DND-41 (cell line): ENCODE measurements at regions not wholly inside any gene's neighbourhood (a gene's known extent, or its start where the extent isn't known, plus 50 kb on each side); places are given as distances from the start of the nearest gene placed in this dataset.
"Not testable (repeated sequence)": the region's sequence is repeated elsewhere in the genome, so short reads cannot be mapped to it uniquely, and the experiment has no call there.

Experiments used
- ATAC-seq: fragments of 200-7000 bp; cut with Tn5 transposase; 3 replicates; pipeline ENCODE4 v1.9.1; 2021; ENCODE audit warnings: low read depth; ENCODE audit not compliant: insufficient read depth
- DNase-seq: peaks from one replicate; pipeline ENCODE4 v3.0.0-alpha.2; 2020
- H2AFZ ChIP-seq: 2 replicates; pipeline ENCODE4 v1.6.0; 2012; ENCODE audit warnings: low read depth, low read length
- H3K27ac ChIP-seq: 2 replicates; pipeline ENCODE4 v1.5.1; 2012; ENCODE audit warnings: low read length, inconsistent platforms
- H3K27me3 ChIP-seq: fragments of 200-600 bp; sonication (generic); 2 replicates; pipeline ENCODE4 v1.6.0; 2012; ENCODE audit warnings: low read length, mild to moderate bottlenecking, inconsistent platforms; ENCODE audit not compliant: insufficient read depth, poor library complexity
- H3K36me3 ChIP-seq: 2 replicates; pipeline ENCODE4 v1.5.1; 2012; ENCODE audit warnings: low read length, inconsistent platforms; ENCODE audit not compliant: insufficient read depth
- H3K4me1 ChIP-seq: 2 replicates; pipeline ENCODE4 v1.5.1; 2012; ENCODE audit warnings: mild to moderate bottlenecking, low read length; ENCODE audit not compliant: insufficient read depth
- H3K4me2 ChIP-seq: 2 replicates; pipeline ENCODE4 v1.6.0; 2012; ENCODE audit warnings: mild to moderate bottlenecking, moderate library complexity, low read length, inconsistent platforms; ENCODE audit not compliant: insufficient read depth
- H3K4me3 ChIP-seq, 2 experiments: fragments of 200-600 bp in 1 of 2; shearing (Covaris generic) in 1 of 2; 2 replicates each; pipeline ENCODE4 v1.5.1; 2012 to 2016; ENCODE audit warnings: inconsistent platforms in 2 of 2, low read length in 2 of 2, mild to moderate bottlenecking in 2 of 2, low read depth in 1 of 2, moderate library complexity in 1 of 2
- H3K79me2 ChIP-seq: 2 replicates; pipeline ENCODE4 v1.6.0; 2012; ENCODE audit warnings: low read length, inconsistent platforms; ENCODE audit not compliant: insufficient read depth
- H3K9ac ChIP-seq: 2 replicates; pipeline ENCODE4 v1.6.0; 2012; ENCODE audit warnings: low read depth, mild to moderate bottlenecking, inconsistent platforms, low read length, moderate library complexity
- H3K9me3 ChIP-seq: 2 replicates; pipeline ENCODE4 v1.5.1; 2012; ENCODE audit warnings: low read length, moderate library complexity, mild to moderate bottlenecking, inconsistent platforms; ENCODE audit not compliant: insufficient read depth, severe bottlenecking
- H4K20me1 ChIP-seq: 2 replicates; pipeline ENCODE4 v1.6.0; 2012; ENCODE audit warnings: low read length; ENCODE audit not compliant: insufficient read depth

DNA sequence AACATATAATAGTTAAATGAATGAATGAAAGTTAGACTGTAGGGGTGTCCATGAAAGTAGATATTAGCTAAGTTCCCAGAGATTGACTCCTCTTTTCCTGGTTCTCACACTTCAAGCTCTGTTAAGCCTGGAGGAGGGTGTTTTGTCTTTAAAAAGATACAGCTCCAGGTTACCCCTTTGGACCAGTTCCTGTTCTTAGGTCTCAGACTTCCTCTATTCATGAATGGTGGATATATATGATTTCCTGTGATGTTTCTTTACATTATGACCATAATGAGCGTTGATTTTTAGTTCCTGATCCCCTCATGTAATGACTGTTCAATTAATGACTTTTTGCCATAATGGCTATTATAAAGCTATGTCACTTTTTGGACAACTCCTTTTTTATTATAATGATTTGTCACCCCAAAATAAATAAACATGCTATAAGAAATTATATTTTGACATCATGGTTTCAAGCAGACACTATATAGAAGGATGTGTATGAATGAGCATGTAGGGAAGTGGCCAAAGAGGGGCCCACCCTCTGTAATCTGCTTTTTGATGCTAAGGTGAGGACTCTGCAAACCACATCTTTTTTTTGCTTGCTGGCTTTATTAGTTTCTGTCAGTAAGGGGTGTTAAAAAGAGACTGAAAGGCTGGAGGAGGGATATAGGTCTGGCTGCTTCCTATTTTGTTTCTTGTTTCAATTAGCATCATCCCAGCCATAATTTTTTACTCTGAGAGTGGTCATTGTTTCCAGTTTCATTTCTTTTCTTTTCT, 115.2 kb downstream of the FAM72B start:
- not testable (repeated sequence) for H3K4me3 ChIP-seq, DNase-seq, H3K79me2 ChIP-seq, H3K27ac ChIP-seq, H3K4me2 ChIP-seq, H3K9me3 ChIP-seq, H3K27me3 ChIP-seq, H3K9ac ChIP-seq, H4K20me1 ChIP-seq, H2AFZ ChIP-seq, H3K36me3 ChIP-seq, H3K4me1 ChIP-seq
- peak; percentile 55 for ATAC-seq

DNA sequence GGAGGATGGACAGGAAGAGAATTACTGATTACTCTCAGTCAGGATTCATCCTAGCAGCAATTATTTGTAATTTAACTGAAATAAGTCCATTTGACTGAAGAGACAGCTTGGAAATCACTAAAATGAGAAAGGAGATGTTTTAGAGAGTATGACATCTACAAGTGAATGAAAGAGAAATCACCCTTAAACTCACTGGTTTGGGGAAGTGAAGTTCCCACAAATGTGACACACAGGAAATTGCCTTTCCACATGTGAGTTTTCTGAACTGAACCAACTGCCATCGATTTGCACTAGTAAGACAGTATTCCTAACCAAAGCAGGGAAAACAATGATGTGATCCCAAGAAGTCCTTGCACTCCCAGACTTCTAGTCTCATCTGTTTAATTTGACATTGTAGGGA, 110.3 kb downstream of the FAM72B start:
- not testable (repeated sequence) for H3K9me3 ChIP-seq, H3K4me1 ChIP-seq, H3K9ac ChIP-seq, H3K27ac ChIP-seq, H3K4me3 ChIP-seq, DNase-seq, ATAC-seq, H3K4me2 ChIP-seq, H3K36me3 ChIP-seq, H4K20me1 ChIP-seq, H3K79me2 ChIP-seq, H3K27me3 ChIP-seq, H2AFZ ChIP-seq

DNA sequence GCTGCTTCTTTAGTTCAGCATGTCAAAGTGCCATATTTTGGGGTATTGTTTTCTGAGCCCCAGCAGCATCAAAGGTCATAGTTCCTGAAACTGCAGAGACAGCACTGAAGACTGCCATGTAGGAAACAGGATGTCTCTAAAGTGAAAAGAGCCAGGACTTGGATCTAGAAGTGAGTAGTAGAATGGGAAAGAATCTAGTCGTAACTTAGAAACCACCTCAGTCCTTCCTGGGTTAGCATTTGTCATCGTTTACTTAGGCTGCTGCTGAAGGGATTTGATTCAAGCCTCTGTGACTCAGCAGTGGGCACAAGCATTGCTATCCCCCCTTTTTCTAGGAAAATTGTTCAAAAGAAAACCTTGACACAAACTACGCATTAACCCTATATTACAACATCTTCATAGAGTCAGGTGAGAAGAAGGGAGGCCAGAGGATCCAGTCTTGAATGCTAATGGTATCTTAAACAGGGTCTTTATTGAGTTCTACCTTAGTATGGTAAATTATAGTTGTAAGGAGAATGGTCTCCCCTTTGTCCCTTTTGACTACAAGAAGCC, 108.8 kb downstream of the FAM72B start:
- not testable (repeated sequence) for H3K4me1 ChIP-seq, H3K27ac ChIP-seq, H3K4me3 ChIP-seq, H2AFZ ChIP-seq, ATAC-seq, H3K36me3 ChIP-seq, H3K9ac ChIP-seq, H3K27me3 ChIP-seq, H4K20me1 ChIP-seq, DNase-seq, H3K4me2 ChIP-seq, H3K79me2 ChIP-seq, H3K9me3 ChIP-seq

DNA sequence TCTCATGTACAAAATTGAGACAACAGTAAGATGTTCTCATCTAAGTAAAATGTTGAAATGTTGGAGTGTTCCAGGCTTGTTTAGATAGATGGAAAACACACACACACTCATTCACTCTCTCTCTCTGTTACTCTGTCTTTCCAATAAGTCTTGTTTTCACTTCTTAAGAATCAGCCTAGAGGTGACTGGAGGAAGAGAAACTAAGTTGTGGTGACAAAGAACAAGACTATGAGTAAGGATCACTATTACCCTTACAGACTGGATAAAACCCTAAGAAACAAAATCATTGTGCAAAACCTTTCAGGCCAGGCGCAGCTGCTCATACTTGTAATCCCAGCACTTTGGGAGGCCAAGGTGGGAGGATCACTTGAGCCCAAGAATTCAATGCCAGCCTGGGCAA, 107.5 kb downstream of the FAM72B start:
- not testable (repeated sequence) for H3K9me3 ChIP-seq, H3K4me1 ChIP-seq, H2AFZ ChIP-seq, H3K27ac ChIP-seq, H3K27me3 ChIP-seq, H3K9ac ChIP-seq, DNase-seq, H3K36me3 ChIP-seq, H3K4me2 ChIP-seq, H4K20me1 ChIP-seq, H3K79me2 ChIP-seq, H3K4me3 ChIP-seq
- peak; percentile 67 for ATAC-seq

DNA sequence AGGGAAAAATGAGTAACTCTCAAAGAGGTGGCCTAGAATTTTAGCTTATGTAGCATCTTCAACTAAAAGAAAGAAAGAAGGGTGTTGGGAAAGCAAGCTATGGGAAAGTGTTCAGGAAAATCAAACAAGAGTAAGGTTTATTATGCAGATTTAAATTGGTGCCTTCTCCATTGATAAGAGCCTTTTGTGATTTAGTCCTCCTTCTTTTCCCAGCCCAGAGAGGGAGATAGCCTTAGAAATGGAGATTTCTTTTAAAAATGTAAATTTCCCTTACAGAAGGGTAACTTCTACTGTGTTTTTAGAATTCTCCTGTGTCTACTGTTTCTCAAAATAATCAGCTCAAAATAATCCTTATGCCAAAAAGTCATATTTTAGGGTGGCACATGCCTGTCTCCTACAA, 104.5 kb downstream of the FAM72B start:
- not testable (repeated sequence) for DNase-seq, ATAC-seq, H3K27ac ChIP-seq, H4K20me1 ChIP-seq, H3K4me1 ChIP-seq, H3K9me3 ChIP-seq, H3K27me3 ChIP-seq, H3K9ac ChIP-seq, H3K4me3 ChIP-seq, H3K4me2 ChIP-seq, H3K79me2 ChIP-seq, H3K36me3 ChIP-seq, H2AFZ ChIP-seq

DNA sequence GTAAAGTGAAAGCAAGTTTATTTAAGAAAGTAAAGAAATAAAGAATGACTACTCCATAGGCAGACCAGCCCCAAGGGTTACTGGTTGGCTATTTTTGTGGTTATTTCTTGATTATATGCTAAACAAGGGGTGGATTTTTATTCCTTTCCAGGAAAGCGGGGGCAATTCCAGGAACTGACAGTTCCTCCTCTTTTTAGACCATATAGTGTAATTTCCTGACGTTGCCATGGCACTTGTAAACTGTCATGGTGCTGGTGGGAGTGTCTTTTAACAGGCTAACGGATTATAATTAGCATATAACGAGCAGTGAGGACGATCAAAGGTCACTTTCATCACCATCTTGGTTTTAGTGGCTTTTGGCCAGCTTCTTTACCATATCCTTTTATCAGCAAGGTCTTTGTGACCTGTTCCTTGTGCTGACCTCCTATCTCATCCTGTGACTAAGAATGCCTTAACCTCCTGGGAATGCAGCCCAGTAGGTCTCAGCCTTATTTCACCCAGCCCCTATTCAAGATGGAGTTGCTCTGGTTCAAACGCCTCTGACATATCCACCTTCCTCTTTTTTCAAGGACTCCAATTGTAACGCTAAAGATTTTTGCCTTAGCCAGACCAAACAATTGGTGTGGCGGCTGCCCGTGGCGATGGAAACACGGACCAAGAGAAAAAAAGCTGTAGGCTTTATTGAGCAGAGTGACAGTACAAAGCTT, 103.8 kb downstream of the FAM72B start:
- not testable (repeated sequence) for H4K20me1 ChIP-seq, DNase-seq, H3K27me3 ChIP-seq, H3K9me3 ChIP-seq, H3K4me3 ChIP-seq, H2AFZ ChIP-seq, H3K79me2 ChIP-seq, H3K4me2 ChIP-seq, H3K36me3 ChIP-seq, H3K9ac ChIP-seq, H3K4me1 ChIP-seq, ATAC-seq, H3K27ac ChIP-seq

DNA sequence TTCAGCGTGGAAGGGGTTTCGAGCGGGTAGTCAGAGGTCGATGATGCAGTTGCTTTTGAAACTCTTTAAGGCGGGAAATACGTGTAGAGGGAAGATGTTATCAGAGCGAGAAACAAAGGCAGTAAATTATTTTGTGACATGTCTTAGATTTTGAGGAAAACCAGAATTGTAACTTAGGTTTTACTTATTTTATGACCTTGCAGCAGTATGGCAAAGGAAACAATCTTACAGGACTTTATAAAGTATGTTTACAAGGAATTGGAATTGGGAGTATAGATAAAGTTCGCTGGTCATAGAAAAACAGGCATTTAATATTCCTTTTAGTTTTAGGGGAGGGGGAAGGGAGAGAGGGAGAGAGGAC, 103.3 kb downstream of the FAM72B start:
- H2AFZ ChIP-seq, ATAC-seq, H3K4me1 ChIP-seq, H4K20me1 ChIP-seq, H3K4me3 ChIP-seq, H3K9me3 ChIP-seq, H3K27me3 ChIP-seq, DNase-seq, H3K79me2 ChIP-seq, H3K27ac ChIP-seq, H3K36me3 ChIP-seq, H3K9ac ChIP-seq, H3K4me2 ChIP-seq: not testable (repeated sequence)

DNA sequence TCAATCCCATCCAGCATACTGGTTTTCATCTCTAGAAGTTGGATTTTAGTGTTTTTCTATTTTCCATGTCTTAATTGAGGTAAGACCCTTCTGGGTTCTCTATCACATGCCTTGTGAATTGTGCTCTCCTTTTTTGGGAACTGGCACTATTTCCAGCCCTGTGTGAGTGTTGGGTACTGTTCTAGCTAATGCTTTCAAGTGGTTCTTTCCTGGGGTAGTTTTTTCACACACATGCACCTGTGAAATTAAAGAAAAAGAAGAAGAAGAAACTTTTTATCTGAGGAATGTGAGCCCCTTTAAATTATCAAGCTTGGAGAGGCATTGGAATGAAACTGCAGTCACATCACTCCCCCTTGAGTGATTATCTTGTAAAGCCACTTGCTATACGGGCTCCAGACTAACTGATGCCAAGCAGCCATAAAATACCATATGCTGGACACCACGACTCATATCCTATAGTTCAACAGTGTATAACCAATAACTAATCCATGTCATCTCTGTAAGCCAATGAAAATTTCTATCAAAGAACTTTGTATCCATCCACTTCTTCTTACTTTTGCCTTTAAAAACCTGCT, 102.4 kb downstream of the FAM72B start:
- not testable (repeated sequence) for H3K4me3 ChIP-seq, H3K4me2 ChIP-seq, H3K9me3 ChIP-seq, H3K36me3 ChIP-seq, H2AFZ ChIP-seq, DNase-seq, H3K27me3 ChIP-seq, H3K9ac ChIP-seq, H3K27ac ChIP-seq, H3K4me1 ChIP-seq, H4K20me1 ChIP-seq, H3K79me2 ChIP-seq
- peak; percentile 73 for ATAC-seq
